Activated effector memory CD4-positive, alpha-beta T cell treated with anti-CD3 and anti-CD28 coated beads, Interleukin-2, amount 50 U/mL, for 16 hours (primary cell): ENCODE measurements at regions not wholly inside any gene's neighbourhood (a gene's known extent, or its start where the extent isn't known, plus 50 kb on each side); places are given as distances from the start of the nearest gene placed in this dataset.

Experiments
- DNase-seq: peaks from one replicate; pipeline ENCODE4 v3.0.0-alpha.2; 2020

DNA sequence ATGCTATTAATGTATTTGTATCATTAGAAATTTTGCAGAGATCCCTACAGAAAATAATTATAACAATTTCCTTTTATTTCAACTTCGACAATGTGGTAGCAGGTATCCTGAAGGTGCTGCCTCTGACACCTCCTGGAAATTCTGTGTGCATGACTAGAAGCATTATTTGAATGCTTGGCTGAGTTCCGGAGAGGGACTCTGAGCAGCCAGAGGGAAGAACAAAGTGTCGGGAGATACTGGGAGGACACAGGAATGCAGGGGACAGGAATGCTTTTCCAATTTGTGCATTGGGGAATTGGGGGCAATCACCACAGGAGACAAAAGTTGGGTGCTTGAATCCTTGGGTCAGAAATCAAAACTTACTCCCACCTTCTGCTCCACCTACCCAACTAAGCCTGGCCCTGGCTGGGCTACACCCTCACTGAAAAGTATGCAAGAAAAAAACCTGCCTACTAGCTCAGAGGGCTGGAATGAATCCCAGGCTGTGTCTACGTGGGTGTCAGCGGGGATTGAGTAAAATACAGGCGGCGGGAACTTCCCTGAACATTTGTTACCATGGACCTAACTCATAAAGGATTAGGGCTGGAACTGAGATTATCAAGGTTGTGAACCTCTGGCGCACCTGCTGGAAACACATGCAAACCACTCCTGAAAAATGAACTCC, 299.3 kb downstream of the SOX11 start:
- DNase-seq: no peak

DNA sequence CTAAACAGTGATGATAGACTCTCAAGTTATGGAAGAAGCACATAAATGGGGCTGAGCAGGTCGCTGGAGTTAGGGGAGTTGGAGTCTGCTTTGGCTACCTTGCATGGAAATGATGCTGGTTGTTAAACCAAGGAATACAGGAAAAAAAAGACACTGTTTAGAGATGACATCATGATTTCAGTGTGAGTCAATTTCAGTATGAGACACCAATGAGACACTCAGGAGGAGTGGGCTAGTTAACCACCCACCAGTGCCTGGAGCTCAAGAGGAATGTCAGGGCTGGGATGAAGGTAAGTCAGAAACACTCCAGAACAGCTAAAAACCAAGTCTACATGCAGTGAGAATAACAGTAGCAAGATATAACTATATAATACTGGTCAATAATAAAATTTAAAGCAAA, 303.6 kb downstream of the SOX11 start:
- DNase-seq: no peak

DNA sequence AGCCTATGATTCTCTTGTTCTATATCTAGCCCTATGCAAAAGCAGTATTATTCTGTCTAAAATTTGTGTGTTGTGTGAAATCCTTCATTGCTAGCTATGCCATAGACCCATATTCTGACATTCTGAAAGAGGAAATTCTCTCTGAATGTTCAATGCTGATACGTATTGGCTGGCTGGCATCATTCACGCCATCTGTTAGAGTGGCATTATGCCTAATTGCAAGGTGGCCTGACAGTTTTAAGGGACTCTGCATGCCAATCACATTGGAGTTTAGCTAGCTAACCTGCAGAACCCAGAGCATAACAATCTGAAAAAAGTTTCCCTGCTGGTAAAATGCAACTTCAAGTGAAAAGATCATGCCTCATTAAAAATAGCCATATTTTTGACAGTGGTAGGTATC, 316.0 kb downstream of the SOX11 start:
- DNase-seq: no peak

DNA sequence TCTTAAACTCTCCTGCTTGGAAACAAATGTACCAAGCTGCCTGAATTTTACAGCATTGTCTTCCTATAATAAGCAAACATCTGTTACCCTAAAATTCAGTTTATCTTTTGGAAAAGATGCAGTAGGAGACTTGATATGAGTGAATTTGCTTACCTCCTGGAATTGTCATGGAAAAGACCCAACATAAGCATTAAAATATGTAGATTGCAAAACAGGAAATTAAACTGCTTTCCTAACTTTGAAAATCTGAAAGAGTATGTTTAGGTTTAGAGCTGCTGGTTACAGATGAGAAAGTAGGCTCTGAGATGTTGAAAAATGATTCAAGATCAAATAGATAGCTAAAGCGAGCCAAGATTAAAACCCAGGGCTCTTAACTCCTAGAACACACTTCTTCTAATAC, 316.5 kb downstream of the SOX11 start:
- DNase-seq: no peak

DNA sequence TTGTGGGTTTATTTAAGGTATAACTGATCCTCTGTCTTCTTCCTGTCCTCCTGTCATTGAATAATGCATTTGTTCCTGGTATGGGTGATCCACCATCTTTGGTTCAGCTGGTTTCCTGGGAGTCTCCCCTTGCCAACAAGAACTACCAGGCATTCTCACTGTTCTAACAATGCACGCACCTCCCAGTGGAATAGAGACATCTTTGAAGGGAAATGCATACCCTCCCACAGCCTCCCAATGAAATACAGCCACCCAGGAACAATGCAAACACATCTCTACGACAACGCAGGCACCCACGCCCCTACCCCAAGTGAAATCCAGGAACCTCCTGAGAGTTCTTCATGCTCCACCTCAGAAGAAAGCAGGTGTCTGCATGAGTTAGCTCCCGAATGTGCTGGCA, 318.0 kb downstream of the SOX11 start:
- DNase-seq: no peak

DNA sequence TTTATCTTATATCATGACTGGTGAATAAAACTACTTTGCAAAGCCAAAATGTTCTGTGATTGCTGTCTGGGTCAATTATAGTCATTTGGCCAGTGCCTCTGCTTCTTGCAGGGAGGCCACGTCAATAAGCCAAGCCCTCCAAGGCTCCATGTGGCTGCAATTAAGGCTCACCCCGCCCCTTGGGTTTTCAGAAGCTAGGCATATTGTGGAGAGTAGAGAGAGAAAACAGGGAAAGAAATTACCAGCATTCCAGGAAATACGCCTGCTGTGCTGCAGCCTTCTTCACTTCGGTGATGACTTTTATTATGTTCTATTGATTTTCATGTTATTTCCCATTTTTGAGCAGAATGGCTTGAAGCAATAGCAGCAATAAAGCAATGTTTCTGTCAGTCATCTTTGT, 319.7 kb downstream of the SOX11 start:
- no peak for DNase-seq

DNA sequence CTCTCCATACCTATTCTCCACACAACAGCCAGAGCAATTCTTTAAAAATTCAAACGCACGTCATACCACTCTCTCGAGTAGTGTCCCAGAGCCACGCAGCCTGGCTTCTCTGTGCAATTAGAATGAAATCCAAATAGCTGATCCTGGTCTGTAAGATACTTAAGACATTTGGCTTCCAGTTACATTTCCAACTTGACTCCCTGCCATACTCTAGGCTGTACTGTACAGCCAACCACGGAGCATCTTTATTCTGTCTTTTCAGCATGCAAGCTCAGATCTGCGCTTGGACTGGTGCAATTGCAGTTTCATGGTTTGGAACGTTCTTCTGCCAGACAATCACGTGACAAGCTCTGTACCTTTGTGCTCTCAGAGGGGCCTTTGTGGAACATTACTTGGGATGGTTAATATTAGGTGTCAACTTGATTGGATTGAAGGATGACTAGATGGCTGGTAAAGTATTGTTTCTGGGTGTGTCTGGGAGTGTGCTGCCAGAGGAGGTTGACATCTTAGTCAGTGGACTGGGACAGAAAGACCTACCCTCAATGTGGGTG, 325.6 kb downstream of the SOX11 start:
- DNase-seq: no peak

DNA sequence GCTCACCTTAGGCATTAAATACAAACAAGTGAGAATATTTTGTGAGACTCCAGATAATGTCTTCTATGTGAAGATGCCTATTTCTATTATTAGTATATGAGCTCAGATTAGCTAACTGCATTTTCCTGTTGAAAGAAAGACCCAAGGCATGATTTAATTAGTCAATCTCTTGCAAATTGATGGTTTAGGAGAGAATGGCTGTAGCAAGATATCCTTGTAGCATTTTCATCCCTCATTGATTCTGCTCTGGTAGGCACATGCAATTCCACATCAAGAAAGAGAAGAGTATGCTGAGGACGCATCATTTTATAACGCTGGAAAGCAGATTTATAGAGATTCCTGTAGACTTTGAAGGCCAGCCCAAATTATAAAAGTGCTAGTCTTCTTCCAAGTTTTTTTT, 332.0 kb downstream of the SOX11 start:
- DNase-seq: no peak

DNA sequence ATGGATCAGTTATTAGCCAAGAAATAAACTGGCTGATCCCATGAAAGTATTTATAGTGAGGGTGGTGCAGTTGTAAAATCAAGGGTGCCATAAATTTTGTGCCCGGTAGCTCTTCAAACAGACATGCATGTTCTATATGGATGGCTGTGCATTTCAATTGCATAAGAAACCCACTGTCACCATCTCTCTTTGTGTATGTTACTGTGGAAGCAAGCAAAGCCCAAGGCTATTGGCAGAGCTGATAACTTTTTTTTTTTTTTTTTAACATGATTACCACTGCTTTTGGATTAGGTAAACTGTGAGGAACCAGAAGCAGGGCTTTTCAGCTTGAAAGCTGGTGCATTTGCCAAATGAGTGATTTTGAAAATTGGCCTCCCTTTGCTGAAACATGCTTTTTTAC, 332.6 kb downstream of the SOX11 start:
- no peak for DNase-seq

DNA sequence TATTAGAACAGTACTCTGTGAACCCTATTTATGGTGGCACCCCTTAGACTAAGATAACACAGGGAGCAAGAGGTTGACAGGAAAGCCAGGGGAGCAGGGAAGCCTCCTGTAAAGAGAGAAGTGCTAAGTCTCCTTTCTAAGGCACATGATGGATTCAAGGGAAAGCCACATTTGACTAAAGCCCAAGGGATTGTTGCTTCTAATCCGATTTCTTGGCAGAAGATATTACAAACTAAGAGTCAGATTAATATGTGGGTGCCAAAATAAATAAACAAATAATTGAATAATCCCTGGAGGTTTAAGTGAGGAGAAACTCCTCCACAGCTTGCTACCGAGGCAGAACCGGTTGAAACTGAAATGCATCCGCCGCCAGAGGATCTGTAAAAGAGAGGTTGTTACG, 333.2 kb downstream of the SOX11 start:
- DNase-seq: no peak

DNA sequence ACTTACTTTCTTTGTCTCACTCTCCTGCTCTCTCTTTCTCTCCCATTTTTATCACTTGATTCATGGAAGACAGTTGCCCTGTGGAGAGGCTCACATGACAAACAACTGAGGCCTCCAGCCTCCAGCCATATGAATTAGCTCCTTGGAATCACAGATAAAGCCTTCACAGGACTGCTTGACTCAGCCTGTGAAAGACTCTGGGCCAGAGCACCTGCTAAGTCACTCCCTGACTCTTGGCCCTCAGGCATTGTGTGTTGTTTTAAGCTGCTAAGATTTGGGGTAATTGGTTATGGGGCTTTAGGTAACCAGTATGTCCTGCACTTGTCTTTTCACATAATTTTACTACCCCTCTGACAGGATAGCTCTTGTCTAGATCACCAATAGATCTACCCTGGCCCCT, 334.9 kb downstream of the SOX11 start:
- DNase-seq: no peak

DNA sequence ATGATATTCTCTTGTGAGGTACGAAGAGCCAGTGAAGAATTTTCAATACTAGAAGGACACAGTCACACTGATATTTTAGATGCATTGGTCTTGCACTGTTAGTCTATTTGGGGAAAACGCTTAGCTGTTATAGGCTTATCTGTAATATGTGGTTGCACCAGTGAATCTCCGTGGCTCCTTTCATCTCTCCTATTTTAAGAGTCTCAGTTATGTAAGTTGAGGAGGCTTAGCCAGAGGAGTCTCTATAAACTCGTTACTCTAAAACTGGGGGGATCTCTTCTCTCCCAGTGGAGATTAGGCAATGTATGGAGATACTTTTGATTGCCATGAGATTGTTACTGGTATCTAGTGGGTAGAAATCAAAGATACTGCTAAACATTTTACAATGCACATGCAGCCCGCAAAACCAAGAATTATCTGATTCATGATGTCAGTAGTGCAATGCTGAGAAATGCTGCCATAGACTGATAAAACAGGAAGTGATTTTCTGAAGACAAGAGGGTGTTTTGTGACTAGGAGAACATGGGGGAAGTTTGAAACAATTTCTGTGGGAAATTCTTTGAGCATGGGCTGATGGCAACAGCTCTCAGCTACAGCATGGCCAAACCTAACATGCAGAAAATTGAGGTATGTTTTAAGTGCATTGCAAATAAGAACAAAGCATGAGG, 339.1 kb downstream of the SOX11 start:
- DNase-seq: no peak

DNA sequence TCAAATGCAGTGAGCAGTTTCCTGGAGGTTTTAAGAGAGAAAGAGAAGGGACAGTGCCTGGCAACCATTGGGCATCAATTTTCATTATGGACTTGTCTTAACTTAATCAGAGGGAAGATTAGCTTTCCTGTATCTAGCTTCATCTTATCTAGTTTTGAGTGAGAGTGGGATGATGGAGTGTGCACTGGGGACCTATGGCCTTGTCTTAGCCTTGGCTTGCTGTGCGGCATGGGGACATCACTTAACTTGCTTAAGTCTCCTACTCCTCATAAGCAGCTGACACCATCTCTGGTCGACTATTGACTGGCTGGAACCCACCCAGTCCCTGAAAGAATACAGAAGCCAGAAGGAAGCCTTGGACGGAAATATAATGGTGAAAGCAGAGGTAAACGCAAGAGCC, 344.0 kb downstream of the SOX11 start:
- no peak for DNase-seq

DNA sequence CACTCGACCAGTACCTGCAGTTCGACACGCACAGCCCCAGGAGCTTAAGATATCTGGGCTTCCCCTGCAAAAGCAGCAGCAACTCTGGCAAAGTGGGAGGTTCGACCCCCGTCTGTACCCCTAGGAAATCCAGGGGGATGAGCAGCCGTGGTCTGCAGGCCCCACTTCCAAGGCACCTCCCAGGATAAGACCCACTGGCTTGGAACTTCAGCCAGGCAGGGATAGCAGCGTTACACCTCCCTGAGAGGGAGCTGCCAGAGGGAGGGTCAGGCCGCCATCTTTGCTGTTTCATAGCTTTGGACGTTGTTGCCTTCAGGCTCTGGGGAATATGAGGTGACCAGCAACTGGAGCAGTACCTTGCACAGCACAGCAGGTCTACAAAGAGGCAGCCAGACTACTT, 351.1 kb downstream of the SOX11 start:
- DNase-seq: no peak

DNA sequence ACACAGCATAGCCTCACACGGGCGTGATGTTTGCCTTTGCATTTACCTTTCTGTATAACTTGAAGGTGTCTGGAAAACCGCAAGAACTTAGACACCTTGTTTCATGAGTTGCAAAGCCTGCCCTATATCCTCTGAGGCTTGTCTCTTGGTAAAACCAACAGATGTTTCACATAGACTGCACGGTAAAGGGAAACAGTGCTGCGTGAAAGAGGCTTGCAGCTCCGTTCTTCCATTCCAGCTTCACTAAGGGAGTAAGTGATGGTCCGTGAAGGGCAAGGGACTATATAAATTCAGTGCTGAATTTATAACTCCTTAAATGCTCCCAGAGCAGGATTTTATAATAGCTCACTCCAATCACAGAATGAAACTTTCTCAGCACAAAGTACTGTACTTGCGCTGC, 360.5 kb downstream of the SOX11 start:
- no peak for DNase-seq

DNA sequence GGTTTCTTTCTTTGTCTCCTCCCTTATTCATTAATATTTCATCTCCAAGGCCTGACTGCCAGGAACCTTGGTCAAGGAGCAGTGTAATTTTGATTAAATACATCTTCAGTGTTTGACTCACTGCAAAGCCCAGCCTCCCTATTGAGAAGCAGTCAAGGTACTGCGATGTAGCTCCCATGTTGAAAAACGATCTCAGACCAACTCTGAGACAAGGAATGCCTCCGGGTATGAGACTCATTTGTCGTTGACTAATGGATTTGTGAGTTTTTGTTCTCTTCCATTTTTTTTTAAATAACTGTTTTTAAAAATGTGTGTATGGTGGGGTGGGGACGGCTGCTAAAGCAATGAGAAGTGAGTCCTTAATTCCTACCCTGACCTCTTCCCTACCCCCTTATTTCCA, 361.6 kb downstream of the SOX11 start:
- DNase-seq: no peak

DNA sequence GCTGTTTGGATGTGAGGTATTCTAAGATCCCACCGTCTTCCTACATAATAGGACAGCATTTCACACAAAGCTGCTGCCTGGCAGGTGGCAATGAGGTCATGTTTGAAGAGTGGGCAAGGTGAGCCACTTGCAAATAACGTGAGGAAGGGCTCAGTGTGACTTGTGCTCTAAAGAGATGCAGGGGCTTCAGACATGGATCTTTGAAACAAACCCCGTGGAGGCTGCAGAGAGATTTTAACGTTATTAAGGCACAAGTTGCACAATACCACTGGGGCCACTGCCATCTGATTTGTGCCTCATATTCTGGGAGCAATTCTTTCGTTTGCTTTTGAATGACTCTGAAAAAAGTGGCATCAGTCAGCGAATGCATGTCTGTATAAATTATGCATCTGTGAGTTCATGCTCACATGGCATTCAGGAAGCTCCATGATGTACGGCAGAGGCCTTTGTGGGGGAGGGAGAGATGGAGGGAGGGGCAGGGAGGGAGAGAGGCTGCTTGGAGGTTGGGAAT, 362.0 kb downstream of the SOX11 start:
- DNase-seq: no peak

DNA sequence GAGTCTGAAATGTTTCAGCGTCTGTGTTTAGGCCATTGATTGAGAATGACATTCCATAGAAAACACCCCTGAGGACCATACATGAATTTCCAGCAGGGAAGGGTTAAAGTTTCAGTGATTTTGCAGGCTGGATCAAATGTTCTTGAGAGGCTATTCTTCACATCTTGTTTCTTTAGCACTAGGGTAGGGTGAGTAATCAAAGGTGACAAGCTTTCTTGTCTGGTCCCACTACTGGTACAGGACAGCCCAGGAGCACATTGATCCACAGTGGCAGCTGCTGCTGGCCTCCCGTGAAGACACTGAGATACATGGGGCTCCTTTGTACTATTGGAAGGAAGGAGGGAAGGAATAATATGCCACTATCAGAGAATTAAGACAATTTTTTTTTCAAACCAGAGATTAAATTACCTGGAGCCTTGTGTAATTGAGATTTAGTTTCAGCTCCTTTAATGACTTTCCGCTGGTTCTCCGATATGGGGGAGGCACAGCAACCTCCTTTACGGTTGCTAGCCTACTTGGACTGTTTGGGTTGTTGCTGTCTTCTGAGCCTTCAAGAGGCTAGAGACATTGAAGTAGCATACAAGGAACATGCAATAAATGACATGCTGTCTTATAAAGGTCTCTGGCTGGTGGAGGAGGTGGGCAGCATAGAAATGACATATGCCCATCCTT, 368.9 kb downstream of the SOX11 start:
- DNase-seq: no peak

DNA sequence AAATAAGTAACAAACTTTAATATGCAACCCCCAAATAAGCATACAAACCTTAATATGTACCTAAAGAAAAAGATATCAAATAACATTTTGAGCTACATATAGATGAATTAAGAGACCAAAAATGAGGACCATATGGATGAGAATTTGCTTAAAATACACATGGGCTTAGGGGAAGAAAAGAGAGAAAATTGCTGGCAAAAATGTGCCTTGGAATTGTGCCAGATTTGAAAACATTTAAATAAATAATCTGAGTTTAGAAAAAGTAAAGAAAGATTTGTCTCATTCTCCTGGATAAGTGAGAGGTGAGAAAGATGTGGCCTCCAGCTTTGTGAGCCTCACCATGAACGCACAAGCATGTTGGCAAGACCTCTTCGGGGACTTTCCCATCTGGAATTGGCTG, 372.6 kb downstream of the SOX11 start:
- DNase-seq: no peak

DNA sequence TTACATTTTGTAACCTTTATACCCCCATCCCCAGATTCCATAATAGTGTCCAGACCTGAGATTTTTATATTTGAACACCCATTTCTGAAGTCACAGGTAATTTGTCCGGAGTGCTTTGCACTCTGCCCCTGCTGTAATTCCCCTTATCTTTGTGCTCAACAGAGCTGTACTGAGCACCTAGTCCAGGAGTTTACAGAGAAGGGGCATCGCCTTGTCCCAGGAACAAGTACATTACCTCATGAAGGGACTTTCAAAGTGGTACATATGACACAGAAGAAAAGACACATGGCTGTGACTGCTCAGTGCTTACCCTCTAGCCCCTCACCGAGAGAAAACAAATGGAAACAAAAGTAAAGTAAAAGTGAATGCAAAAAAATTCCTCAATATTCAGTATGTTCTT, 373.5 kb downstream of the SOX11 start:
- DNase-seq: no peak

DNA sequence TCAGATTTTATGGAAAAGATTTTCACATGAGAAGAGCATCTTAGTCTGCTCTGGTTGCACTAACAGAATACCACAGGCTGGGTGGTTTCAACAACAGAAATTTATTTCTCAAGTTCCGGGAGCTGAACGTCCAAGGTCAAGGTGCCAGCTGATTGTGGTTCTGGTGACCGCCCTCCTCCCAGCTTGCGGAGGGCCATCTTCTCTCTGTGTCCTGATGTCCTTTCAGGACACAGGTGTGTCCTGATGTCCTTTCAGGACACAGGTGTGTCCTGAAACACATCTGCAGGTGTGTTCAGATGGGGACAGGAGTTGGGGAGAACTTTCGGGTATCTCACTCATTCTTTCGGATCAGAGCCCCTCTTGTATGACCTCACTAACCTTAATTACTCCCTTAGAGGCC, 374.9 kb downstream of the SOX11 start:
- no peak for DNase-seq

DNA sequence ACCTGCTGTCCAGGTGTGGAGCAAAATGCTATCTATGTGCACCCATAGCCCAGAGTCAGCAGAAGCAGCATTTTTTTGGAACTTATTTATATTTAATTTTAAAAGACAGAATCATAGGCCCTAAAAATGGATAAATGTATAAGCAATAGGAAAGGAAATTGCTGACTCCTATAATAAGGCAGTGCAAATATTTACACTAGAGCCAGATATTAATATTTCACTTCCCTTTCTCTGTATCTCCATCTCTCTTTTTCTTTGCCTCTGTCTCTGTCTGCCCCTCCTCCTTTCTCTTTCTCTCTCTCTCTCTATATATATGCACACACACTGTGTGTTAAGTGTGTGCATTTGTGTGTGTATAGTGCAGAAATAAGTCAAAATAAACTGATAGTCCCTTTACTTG, 375.6 kb downstream of the SOX11 start:
- DNase-seq: no peak

DNA sequence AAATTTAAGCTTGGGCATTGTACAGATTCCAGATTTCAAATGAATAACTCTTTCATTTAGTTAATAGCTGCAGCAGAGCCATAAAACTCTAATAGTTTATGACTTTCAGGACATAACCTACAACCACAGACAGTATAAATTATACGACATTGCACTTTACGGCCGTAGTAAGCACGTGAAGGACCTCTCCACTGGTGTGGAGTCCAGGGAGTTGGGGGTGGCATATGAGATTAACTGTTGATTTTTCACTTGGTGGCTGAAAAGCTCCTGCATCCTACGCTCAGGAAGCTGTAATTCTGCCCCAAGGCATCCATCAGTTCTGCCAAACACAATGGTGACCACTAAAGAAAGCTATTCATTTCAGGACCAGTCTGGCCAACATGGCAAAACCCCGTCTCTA, 376.2 kb downstream of the SOX11 start:
- no peak for DNase-seq

DNA sequence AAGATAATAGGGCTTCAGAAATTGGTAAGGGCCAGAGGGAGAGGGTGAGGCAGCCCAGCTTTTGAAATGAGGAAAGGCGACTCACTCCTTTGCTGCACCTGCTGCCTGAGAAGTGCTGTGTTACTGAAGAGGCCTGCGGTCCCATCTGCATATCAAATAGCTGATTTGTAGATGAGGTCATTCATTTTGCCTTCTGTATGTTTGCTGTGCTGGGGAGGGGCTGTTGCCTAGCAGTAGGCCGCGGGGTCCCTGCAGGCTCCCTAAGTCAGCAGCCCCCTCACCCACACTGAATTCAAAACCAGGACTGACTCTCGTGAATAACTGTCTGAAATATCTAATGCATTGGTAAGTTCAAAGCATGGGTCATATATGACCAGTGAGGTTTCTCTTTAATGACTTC, 377.2 kb downstream of the SOX11 start:
- no peak for DNase-seq
